HCT116 (cell line): ENCODE measurements at regions not wholly inside any gene's neighbourhood (a gene's known extent, or its start where the extent isn't known, plus 50 kb on each side); places are given as distances from the start of the nearest gene placed in this dataset.

ENCODE experiments used
- CEBPB ChIP-seq: IDR thresholded peaks from 2 replicates; pipeline ENCODE4 v1.6.1; 2012; ENCODE audit warnings: low read depth
- EGR1 ChIP-seq: IDR thresholded peaks from 2 replicates; pipeline ENCODE4 v1.6.1; 2012; ENCODE audit warnings: low read depth
- EZH2 ChIP-seq: fragments of 200-600 bp; sonication (generic); IDR thresholded peaks from 2 replicates; pipeline ENCODE4 v1.6.1; 2017; ENCODE audit warnings: antibody characterized with exemption, mixed run types
- EZH2phosphoT487 ChIP-seq: fragments of 200-600 bp; IDR thresholded peaks from 2 replicates; pipeline ENCODE4 v1.6.1; 2018; ENCODE audit warnings: antibody characterized with exemption, borderline replicate concordance
- POLR2A ChIP-seq: IDR thresholded peaks from 2 replicates; pipeline ENCODE4 v1.7.0; 2011; ENCODE audit warnings: borderline replicate concordance; ENCODE audit not compliant: insufficient read depth, insufficient read length; ENCODE audit errors: extremely low read depth
- POLR2AphosphoS5 ChIP-seq: IDR thresholded peaks from 2 replicates; pipeline ENCODE4 v1.6.1; 2011; ENCODE audit warnings: mild to moderate bottlenecking, low read depth, low read length, moderate library complexity
- SIN3A ChIP-seq: IDR thresholded peaks from 2 replicates; pipeline ENCODE4 v1.6.1; 2012; ENCODE audit warnings: low read depth
- YY1 ChIP-seq: IDR thresholded peaks from 2 replicates; pipeline ENCODE4 v1.6.1; 2011; ENCODE audit warnings: low read length, low read depth, moderate library complexity, mild to moderate bottlenecking; ENCODE audit not compliant: insufficient replicate concordance; ENCODE audit errors: extremely low read depth
- ZNF274 ChIP-seq: fragments of 200-500 bp; sonication (Bioruptor generic); IDR thresholded peaks from 2 replicates; pipeline ENCODE4 v1.6.1; 2014; ENCODE audit warnings: mild to moderate bottlenecking, low read depth, low read length, inconsistent platforms
- TF ChIP-seq, protein P1 (sequence below), 3 experiments: fragments of 200-600 bp in 1 of 3; sonication (generic) in 1 of 3; IDR thresholded peaks in 2 of 3; conservative IDR thresholded peaks in 1 of 3; 2 replicates each; pipeline ENCODE4 v1.5.1; 2012 to 2017; ENCODE audit warnings: low read depth in 2 of 3, low read length in 2 of 3, antibody characterized with exemption in 1 of 3, borderline replicate concordance in 1 of 3, control low read depth in 1 of 3, mild to moderate bottlenecking in 1 of 3, mixed read lengths in 1 of 3, mixed run types in 1 of 3, moderate library complexity in 1 of 3; ENCODE audit not compliant: insufficient read depth in 1 of 3
- TF ChIP-seq, protein P2 (sequence below): IDR thresholded peaks from 2 replicates; pipeline ENCODE4 v1.6.1; 2012; ENCODE audit warnings: low read depth

DNA sequence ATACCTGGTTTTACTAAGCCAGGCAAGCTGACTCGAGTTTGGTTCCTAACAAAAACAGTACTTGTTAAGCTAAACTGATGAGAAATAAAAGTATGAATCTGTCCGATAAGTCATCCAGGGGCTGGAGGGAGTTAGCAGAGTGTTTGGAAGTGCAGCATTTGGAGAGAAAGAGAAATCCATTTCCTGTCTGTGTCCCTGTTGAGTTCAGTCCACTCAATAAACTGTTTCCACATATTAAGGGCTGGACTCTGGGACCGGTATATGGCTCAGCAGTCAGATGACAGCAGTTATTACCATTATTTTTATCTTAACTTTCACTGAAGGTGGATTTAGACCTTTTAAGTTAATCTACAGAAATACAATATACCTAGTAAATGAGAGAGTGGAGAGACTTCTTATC lies 130.6 kb upstream of the ADRA1B start:
- TF ChIP-seq, protein P1, sequence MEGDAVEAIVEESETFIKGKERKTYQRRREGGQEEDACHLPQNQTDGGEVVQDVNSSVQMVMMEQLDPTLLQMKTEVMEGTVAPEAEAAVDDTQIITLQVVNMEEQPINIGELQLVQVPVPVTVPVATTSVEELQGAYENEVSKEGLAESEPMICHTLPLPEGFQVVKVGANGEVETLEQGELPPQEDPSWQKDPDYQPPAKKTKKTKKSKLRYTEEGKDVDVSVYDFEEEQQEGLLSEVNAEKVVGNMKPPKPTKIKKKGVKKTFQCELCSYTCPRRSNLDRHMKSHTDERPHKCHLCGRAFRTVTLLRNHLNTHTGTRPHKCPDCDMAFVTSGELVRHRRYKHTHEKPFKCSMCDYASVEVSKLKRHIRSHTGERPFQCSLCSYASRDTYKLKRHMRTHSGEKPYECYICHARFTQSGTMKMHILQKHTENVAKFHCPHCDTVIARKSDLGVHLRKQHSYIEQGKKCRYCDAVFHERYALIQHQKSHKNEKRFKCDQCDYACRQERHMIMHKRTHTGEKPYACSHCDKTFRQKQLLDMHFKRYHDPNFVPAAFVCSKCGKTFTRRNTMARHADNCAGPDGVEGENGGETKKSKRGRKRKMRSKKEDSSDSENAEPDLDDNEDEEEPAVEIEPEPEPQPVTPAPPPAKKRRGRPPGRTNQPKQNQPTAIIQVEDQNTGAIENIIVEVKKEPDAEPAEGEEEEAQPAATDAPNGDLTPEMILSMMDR (IDR thresholded peaks at IDR 0.05 in 2 of 3, conservative IDR thresholded peaks at IDR 0.05 in 1 of 3; ENCODE audit: borderline replicate concordance in 1 of 3, insufficient read depth in 1 of 3, low read depth in 2 of 3, low read length in 2 of 3) = no peak
- no peak for TF ChIP-seq SIN3A
- TF ChIP-seq EZH2phosphoT487 = no peak
- no peak for TF ChIP-seq POLR2A
- no peak for TF ChIP-seq POLR2AphosphoS5
- no peak for TF ChIP-seq CEBPB
- TF ChIP-seq YY1 = no peak
- TF ChIP-seq, protein P2, sequence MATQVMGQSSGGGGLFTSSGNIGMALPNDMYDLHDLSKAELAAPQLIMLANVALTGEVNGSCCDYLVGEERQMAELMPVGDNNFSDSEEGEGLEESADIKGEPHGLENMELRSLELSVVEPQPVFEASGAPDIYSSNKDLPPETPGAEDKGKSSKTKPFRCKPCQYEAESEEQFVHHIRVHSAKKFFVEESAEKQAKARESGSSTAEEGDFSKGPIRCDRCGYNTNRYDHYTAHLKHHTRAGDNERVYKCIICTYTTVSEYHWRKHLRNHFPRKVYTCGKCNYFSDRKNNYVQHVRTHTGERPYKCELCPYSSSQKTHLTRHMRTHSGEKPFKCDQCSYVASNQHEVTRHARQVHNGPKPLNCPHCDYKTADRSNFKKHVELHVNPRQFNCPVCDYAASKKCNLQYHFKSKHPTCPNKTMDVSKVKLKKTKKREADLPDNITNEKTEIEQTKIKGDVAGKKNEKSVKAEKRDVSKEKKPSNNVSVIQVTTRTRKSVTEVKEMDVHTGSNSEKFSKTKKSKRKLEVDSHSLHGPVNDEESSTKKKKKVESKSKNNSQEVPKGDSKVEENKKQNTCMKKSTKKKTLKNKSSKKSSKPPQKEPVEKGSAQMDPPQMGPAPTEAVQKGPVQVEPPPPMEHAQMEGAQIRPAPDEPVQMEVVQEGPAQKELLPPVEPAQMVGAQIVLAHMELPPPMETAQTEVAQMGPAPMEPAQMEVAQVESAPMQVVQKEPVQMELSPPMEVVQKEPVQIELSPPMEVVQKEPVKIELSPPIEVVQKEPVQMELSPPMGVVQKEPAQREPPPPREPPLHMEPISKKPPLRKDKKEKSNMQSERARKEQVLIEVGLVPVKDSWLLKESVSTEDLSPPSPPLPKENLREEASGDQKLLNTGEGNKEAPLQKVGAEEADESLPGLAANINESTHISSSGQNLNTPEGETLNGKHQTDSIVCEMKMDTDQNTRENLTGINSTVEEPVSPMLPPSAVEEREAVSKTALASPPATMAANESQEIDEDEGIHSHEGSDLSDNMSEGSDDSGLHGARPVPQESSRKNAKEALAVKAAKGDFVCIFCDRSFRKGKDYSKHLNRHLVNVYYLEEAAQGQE = no peak
- no peak for TF ChIP-seq EGR1
- no peak for TF ChIP-seq ZNF274
- TF ChIP-seq EZH2 = no peak
